ENCODE measurements at regions not wholly inside any gene's neighbourhood (a gene's known extent, or its start where the extent isn't known, plus 50 kb on each side); places are given as distances from the start of the nearest gene placed in this dataset.
A peak's percentile ranks its signal among the peaks of the same experiment; 100 is the strongest.

- no peaks in the 10 kb centered on the region for H3K4me1 ChIP-seq (ENCODE audit: insufficient read depth, low read length, poor library complexity, severe bottlenecking)
- H2AFZ ChIP-seq (ENCODE audit: low read length), result no peak overlapping the region
- H3K4me3 ChIP-seq (ENCODE audit: low read length, poor library complexity, severe bottlenecking), result no peak overlapping the region
- no peaks in the 10 kb centered on the region for H3K27me3 ChIP-seq (ENCODE audit: insufficient read depth, low read length, poor library complexity, severe bottlenecking)
- no peaks in the 10 kb centered on the region for H3F3A ChIP-seq (ENCODE audit: low read depth)
- H3K4me2 ChIP-seq (ENCODE audit: low read depth, low read length, poor library complexity, severe bottlenecking), result no peak overlapping the region
- H4K20me1 ChIP-seq (ENCODE audit: insufficient read depth, low read length, poor library complexity, severe bottlenecking), result no peaks in the 10 kb centered on the region
- H3K79me2 ChIP-seq (ENCODE audit: insufficient read depth, low read length), result no peaks in the 10 kb centered on the region
- H3K9ac ChIP-seq (ENCODE audit: low read depth, low read length, poor library complexity, severe bottlenecking), result no peak overlapping the region
- TF ChIP-seq, protein P1, sequence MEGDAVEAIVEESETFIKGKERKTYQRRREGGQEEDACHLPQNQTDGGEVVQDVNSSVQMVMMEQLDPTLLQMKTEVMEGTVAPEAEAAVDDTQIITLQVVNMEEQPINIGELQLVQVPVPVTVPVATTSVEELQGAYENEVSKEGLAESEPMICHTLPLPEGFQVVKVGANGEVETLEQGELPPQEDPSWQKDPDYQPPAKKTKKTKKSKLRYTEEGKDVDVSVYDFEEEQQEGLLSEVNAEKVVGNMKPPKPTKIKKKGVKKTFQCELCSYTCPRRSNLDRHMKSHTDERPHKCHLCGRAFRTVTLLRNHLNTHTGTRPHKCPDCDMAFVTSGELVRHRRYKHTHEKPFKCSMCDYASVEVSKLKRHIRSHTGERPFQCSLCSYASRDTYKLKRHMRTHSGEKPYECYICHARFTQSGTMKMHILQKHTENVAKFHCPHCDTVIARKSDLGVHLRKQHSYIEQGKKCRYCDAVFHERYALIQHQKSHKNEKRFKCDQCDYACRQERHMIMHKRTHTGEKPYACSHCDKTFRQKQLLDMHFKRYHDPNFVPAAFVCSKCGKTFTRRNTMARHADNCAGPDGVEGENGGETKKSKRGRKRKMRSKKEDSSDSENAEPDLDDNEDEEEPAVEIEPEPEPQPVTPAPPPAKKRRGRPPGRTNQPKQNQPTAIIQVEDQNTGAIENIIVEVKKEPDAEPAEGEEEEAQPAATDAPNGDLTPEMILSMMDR (conservative IDR thresholded peaks at IDR 0.05; ENCODE audit: low read length), result no peak
- TF ChIP-seq EZH2phosphoT487 (IDR thresholded peaks at IDR 0.05; ENCODE audit: borderline replicate concordance), result no peak
- H3K9me2 ChIP-seq (replicated peaks; ENCODE audit: low read depth, low read length), result no peaks in the 10 kb centered on the region
- no peaks in the 10 kb centered on the region for H3K9me3 ChIP-seq (ENCODE audit: insufficient read depth, low read depth, low read length)
- H3K36me3 ChIP-seq (ENCODE audit: insufficient read depth, low read length), result no peaks in the 10 kb centered on the region
These were observed 92.3 kb upstream of the FGF3 start for GRCh38 chr11:69911310-69912160.

GRCh38 chr11:69912161-69912910 is 93.1 kb upstream of the FGF3 start:
- no peak overlapping the region for H3K4me3 ChIP-seq (ENCODE audit: low read length, poor library complexity, severe bottlenecking)
- TF ChIP-seq, protein P1 (conservative IDR thresholded peaks at IDR 0.05; ENCODE audit: low read length), result no peak
- no peak for TF ChIP-seq EZH2phosphoT487 (IDR thresholded peaks at IDR 0.05; ENCODE audit: borderline replicate concordance)
- no peaks in the 10 kb centered on the region for H3K9me2 ChIP-seq (replicated peaks; ENCODE audit: low read depth, low read length)
- no peaks in the 10 kb centered on the region for H3F3A ChIP-seq (ENCODE audit: low read depth)
- H3K4me1 ChIP-seq (ENCODE audit: insufficient read depth, low read length, poor library complexity, severe bottlenecking), result no peaks in the 10 kb centered on the region
- no peak overlapping the region for H3K4me2 ChIP-seq (ENCODE audit: low read depth, low read length, poor library complexity, severe bottlenecking)
- H3K79me2 ChIP-seq (ENCODE audit: insufficient read depth, low read length), result no peaks in the 10 kb centered on the region
- H3K27me3 ChIP-seq (ENCODE audit: insufficient read depth, low read length, poor library complexity, severe bottlenecking), result no peaks in the 10 kb centered on the region
- no peaks in the 10 kb centered on the region for H4K20me1 ChIP-seq (ENCODE audit: insufficient read depth, low read length, poor library complexity, severe bottlenecking)
- H3K9ac ChIP-seq (ENCODE audit: low read depth, low read length, poor library complexity, severe bottlenecking), result no peak overlapping the region
- no peaks in the 10 kb centered on the region for H3K36me3 ChIP-seq (ENCODE audit: insufficient read depth, low read length)
- no peaks in the 10 kb centered on the region for H3K9me3 ChIP-seq (ENCODE audit: insufficient read depth, low read depth, low read length)
- H2AFZ ChIP-seq (ENCODE audit: low read length), result no peak overlapping the region

- Histone ChIP-seq H3K4me2 (ENCODE audit: low read depth, low read length, poor library complexity, severe bottlenecking) (no peak overlapping the region), H3K27me3 (ENCODE audit: insufficient read depth, low read length, poor library complexity, severe bottlenecking) (no peaks in the 10 kb centered on the region), H3K4me1 (ENCODE audit: insufficient read depth, low read length, poor library complexity, severe bottlenecking) (no peaks in the 10 kb centered on the region), H2AFZ (ENCODE audit: low read length) (0 out of 2 replicates have a peak overlapping the region, but pooled peaks have one; percentile 36), H3F3A (ENCODE audit: low read depth) (no peaks in the 10 kb centered on the region), H3K9me2 (replicated peaks; ENCODE audit: low read depth, low read length) (no peaks in the 10 kb centered on the region), H3K4me3 (ENCODE audit: low read length, poor library complexity, severe bottlenecking) (no peak overlapping the region), H3K36me3 (ENCODE audit: insufficient read depth, low read length) (no peaks in the 10 kb centered on the region), H3K9me3 (ENCODE audit: insufficient read depth, low read depth, low read length) (no peaks in the 10 kb centered on the region), H3K79me2 (ENCODE audit: insufficient read depth, low read length) (no peaks in the 10 kb centered on the region), H3K9ac (ENCODE audit: low read depth, low read length, poor library complexity, severe bottlenecking) (no peak overlapping the region), H4K20me1 (ENCODE audit: insufficient read depth, low read length, poor library complexity, severe bottlenecking) (no peaks in the 10 kb centered on the region)
- TF ChIP-seq, protein P1 (conservative IDR thresholded peaks at IDR 0.05; ENCODE audit: low read length), result peak; percentile 46; the same call in 1 of the 2 replicates
- no peak for TF ChIP-seq EZH2phosphoT487 (IDR thresholded peaks at IDR 0.05; ENCODE audit: borderline replicate concordance)
These were observed 93.8 kb upstream of the FGF3 start for GRCh38 chr11:69912911-69913451.
